A673 (cell line): ENCODE measurements at regions not wholly inside any gene's neighbourhood (a gene's known extent, or its start where the extent isn't known, plus 50 kb on each side); places are given as distances from the start of the nearest gene placed in this dataset.

Source experiments
- BruUV-seq: library from RNA; stranded (reverse); fragments of 400-500 nt; replicated peaks from 2 replicates; lab custom pipeline; 2021; lab: Mats Ljungman, UMichigan
- CTCF ChIA-PET: fragments of 300-600 bp; sonication (Branson Sonifier 250); formaldehyde crosslinking; loops from one replicate; lab custom pipeline; 2022; ENCODE audit warnings: antibody characterized with exemption; lab: Charles Lee
- POLR2A ChIA-PET: fragments of 300-600 bp; sonication (Branson Sonifier 250); formaldehyde crosslinking; loops from one replicate; lab custom pipeline; 2022; ENCODE audit warnings: antibody characterized with exemption; ENCODE audit not compliant: low non-redundant PET; lab: Charles Lee
- DNase-seq: peaks from one replicate; pipeline ENCODE4 v3.0.0-alpha.2; 2015; ENCODE audit warnings: low spot score
- H3K27ac ChIP-seq: fragments of 200-600 bp; sonication (generic); 2 replicates; pipeline ENCODE4 v1.5.1; 2016; ENCODE audit warnings: mixed run types, low read depth, mild to moderate bottlenecking, mixed read lengths, antibody characterized with exemption, low read length; ENCODE audit not compliant: poor library complexity, severe bottlenecking
- H3K27me3 ChIP-seq: fragments of 200-600 bp; sonication (generic); replicated peaks from 2 replicates; pipeline ENCODE4 v1.6.1; 2017; ENCODE audit warnings: mixed run types, low read depth, mild to moderate bottlenecking, mixed read lengths, antibody characterized with exemption, low read length; ENCODE audit not compliant: insufficient read depth, poor library complexity
- H3K36me3 ChIP-seq: fragments of 200-600 bp; sonication (generic); 2 replicates; pipeline ENCODE4 v1.6.1; 2016; ENCODE audit warnings: mixed run types, mild to moderate bottlenecking, mixed read lengths, antibody characterized with exemption, low read length; ENCODE audit not compliant: insufficient read depth, poor library complexity, severe bottlenecking
- H3K4me1 ChIP-seq: fragments of 200-600 bp; sonication (generic); 2 replicates; pipeline ENCODE4 v1.6.1; 2017; ENCODE audit warnings: mixed run types, mild to moderate bottlenecking, mixed read lengths, antibody characterized with exemption, low read length; ENCODE audit not compliant: insufficient read depth, poor library complexity, severe bottlenecking
- H3K4me3 ChIP-seq: fragments of 200-600 bp; sonication (generic); 2 replicates; pipeline ENCODE4 v1.5.1; 2016; ENCODE audit warnings: low read depth, mixed run types, mild to moderate bottlenecking, mixed read lengths, low read length; ENCODE audit not compliant: poor library complexity, severe bottlenecking
- H3K9me3 ChIP-seq: fragments of 200-600 bp; sonication (generic); 2 replicates; pipeline ENCODE4 v1.6.1; 2016; ENCODE audit warnings: mixed run types, low read depth, mild to moderate bottlenecking, mixed read lengths, antibody characterized with exemption, low read length; ENCODE audit not compliant: poor library complexity, severe bottlenecking
- EZH2 ChIP-seq: fragments of 200-600 bp; sonication (generic); IDR thresholded peaks from 2 replicates; pipeline ENCODE4 v1.6.1; 2017; ENCODE audit warnings: borderline replicate concordance, low read depth, mild to moderate bottlenecking, mixed read lengths, antibody characterized with exemption, low read length; ENCODE audit not compliant: poor library complexity, severe bottlenecking
- intact Hi-C: fragments of 100-400 bp; cut with micrococcal nuclease; formaldehyde crosslinking; loops from one replicate; pipeline ENCODE4 v1.10.0; 2022; ENCODE audit not compliant: unreplicated experiment
- TF ChIP-seq, protein P1 (sequence below): fragments of 300-800, 200-600 bp; sonication (generic); conservative IDR thresholded peaks from 2 replicates; pipeline ENCODE4 v1.5.1; 2017; ENCODE audit warnings: low read depth, mild to moderate bottlenecking, antibody characterized with exemption, low read length, moderate library complexity, mixed read lengths

DNA sequence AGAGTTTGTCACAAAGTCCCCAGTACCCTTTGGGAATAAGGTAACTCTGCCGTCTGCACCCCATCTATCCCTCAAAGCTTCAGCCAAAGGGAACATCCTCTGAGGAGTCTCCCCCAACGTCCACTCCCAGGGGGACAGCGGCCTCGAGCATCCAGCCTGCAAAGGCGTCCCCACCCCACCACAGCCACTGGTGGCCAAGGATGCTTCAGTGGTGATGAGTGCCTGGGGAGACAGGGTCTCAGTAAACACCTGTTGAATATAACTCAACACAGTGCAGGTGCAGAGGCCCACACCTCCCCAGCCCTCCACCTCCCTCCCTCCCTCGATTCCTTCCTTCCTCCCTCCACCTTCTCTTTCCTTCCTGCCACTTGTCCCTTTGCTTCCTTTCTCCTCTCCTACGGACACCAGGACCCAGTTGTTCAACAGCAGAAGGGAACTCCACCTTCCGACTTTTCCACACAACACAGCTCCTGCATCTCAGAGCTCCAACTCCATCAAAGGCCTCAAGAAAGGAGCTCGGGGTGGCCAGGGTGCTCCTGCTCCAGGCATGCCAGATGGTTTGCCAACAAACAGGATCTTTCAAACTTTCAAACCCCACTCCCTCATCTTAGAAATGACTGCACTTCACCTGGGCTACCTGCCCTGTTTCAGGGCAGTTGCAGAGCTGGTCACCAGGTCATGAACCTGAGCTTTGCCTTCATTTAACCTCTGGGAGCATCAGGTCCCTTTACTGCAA is 87.8 kb upstream of the SNTG2 start:
- Histone ChIP-seq H3K4me1 (peaks cover 13% of the 10 kb centered on the region), H3K4me3 (no peak overlapping the region), H3K36me3 (no peaks in the 10 kb centered on the region), H3K27ac (no peak overlapping the region), H3K27me3 (no peaks in the 10 kb centered on the region), H3K9me3 (no peaks in the 10 kb centered on the region)
- no peak for DNase-seq
- BruUV-seq = no TSS peak
- intact Hi-C loops = no loop called here
- TF ChIP-seq, protein P1, sequence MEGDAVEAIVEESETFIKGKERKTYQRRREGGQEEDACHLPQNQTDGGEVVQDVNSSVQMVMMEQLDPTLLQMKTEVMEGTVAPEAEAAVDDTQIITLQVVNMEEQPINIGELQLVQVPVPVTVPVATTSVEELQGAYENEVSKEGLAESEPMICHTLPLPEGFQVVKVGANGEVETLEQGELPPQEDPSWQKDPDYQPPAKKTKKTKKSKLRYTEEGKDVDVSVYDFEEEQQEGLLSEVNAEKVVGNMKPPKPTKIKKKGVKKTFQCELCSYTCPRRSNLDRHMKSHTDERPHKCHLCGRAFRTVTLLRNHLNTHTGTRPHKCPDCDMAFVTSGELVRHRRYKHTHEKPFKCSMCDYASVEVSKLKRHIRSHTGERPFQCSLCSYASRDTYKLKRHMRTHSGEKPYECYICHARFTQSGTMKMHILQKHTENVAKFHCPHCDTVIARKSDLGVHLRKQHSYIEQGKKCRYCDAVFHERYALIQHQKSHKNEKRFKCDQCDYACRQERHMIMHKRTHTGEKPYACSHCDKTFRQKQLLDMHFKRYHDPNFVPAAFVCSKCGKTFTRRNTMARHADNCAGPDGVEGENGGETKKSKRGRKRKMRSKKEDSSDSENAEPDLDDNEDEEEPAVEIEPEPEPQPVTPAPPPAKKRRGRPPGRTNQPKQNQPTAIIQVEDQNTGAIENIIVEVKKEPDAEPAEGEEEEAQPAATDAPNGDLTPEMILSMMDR = no peak
- ChIA-PET CTCF (no interaction called here), POLR2A (no interaction called here)

DNA sequence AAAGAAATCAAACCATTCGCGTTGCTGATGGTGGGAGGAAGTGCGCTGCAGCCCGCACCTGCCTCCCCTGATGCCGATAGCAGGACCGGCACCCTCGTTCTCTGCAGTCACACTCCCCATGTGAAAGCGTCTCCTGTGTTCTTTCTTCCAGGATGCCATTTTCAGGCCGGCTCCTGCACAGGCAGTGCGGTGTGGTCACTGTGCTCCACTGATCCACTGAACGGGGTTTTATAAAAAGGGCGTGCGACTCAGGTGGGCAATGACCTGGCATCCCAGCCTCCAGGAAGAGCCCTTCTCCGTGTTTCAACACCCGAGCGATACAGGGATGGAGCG is 88.3 kb upstream of the SNTG2 start:
- ChIA-PET POLR2A (no interaction called here), CTCF (no interaction called here)
- Histone ChIP-seq H3K27me3 (no peaks in the 10 kb centered on the region), H3K9me3 (no peaks in the 10 kb centered on the region), H3K4me3 (no peak overlapping the region), H3K36me3 (no peaks in the 10 kb centered on the region), H3K4me1 (peaks cover 13% of the 10 kb centered on the region), H3K27ac (no peak overlapping the region)
- no TSS peak for BruUV-seq
- intact Hi-C loops = no loop called here
- no peak for DNase-seq
- no peak for TF ChIP-seq EZH2
- TF ChIP-seq, protein P1 = no peak

DNA sequence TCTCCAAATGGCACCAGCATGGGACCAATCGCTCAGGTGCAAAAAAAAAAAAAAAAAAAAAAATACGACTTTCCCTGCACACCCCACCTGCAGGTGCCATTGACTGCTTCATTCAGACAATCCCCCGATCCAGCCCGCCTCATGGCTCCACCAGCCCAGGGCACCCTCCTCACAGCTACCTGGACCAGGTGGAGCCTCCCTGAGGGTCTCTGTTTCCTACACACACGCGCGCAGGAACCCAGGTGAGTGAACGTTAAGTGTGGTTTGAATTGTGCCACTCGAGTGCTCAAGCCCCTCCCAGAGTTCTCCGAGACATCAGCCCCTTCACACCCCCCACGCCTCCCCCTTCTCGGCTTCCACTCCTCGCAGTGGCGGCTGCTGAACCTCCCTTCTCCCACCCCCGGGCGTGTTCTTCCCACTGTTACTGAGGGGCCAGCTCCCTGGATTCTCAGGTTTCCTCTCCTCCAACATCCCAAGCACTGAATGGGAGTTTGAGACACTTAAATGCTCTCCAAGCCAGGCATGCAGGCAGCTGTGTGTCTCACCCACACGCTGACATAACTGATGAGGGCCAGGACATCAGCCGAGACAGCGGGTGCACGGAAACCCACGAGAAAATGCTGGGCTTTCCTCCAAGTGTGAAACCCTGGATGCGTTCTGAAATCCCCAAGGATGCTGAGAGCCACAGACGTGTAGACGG is 88.8 kb upstream of the SNTG2 start:
- Histone ChIP-seq H3K4me3 (no peak overlapping the region), H3K27ac (no peak overlapping the region), H3K4me1 (peaks cover 18% of the 10 kb centered on the region), H3K9me3 (no peaks in the 10 kb centered on the region), H3K36me3 (no peaks in the 10 kb centered on the region), H3K27me3 (no peaks in the 10 kb centered on the region)
- TF ChIP-seq, protein P1 = no peak
- no peak for TF ChIP-seq EZH2
- BruUV-seq = no TSS peak
- DNase-seq = no peak
- intact Hi-C loops = no loop called here
- CTCF ChIA-PET = no interaction called here
- POLR2A ChIA-PET = no interaction called here
